GM18951 (cell line): ENCODE measurements at regions not wholly inside any gene's neighbourhood (a gene's known extent, or its start where the extent isn't known, plus 50 kb on each side); places are given as distances from the start of the nearest gene placed in this dataset.
"Not testable (repeated sequence)": the region's sequence is repeated elsewhere in the genome, so short reads cannot be mapped to it uniquely, and the experiment has no call there.

Source experiments
- POLR2A ChIP-seq: IDR thresholded peaks from 4 replicates; pipeline ENCODE4 v1.6.1; 2011; ENCODE audit warnings: mild to moderate bottlenecking; ENCODE audit not compliant: insufficient read length, insufficient read depth; ENCODE audit errors: extremely low read depth
- in situ Hi-C: fragments of 300-500 bp; cut with MboI; formaldehyde crosslinking; loops from one replicate; pipeline ENCODE4 v1.12.0; 2022; ENCODE audit warnings: low sequenced_read_pairs, mixed read lengths, inconsistent platforms; ENCODE audit not compliant: unreplicated experiment

DNA sequence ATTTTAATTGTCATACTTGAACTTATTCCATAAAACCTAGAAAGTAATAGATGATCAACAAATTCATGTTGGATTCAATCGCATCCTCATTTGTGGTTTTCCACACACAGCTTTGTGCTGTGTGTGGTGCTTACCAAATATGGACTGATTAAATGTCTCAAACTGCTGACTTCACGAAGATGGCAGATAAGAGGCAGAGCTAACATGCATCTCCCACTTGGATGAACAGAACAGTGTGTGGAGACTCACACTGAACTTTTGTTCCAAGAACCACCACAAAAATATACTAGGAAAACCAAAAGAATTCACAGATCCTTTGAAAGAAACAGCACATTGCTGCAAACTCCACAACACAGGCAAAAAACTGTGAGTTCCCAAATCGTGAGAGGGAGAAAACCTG is 603.7 kb downstream of the TENT5A start:
- no peak for TF ChIP-seq POLR2A
- in situ Hi-C loops: no loop called here

DNA sequence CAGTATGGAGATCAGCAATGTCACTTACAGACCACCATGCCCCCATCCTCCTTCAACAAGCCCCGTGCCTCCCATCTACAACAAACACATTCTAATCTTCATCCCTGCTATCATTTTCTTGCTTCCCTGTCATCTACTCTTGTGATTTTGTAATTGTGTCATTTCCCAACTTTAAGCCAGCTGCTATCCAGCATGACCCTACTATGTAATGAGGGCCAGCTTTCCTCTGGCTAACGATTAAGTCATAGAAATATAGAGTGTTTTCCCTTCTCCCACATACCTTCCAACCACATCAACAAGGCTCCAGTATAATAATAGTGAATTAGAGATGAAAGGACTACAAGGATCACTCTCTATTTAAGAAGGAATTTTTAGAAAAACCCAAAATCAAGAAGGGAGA is 607.0 kb downstream of the TENT5A start:
- TF ChIP-seq POLR2A: no peak
- in situ Hi-C loops: no loop called here

DNA sequence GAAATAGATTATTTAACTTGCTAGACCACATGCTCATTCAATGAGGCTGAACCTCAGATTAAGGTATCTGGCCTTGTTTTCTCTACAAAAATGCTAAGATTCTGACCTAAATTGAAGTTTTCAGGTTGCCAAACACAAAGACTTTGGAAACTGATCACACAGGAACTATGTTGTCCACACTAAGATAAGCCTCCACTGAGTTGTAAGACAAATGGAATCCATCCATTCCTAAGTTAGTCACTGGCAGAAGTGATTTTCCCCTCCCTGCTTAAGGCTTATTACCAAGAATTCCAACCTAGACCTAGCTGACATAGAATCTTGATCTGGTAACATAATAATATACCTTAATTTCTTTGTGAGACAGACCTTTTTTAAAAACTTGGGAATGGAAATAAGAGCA is 608.1 kb downstream of the TENT5A start:
- in situ Hi-C loops: no loop called here
- TF ChIP-seq POLR2A: no peak

DNA sequence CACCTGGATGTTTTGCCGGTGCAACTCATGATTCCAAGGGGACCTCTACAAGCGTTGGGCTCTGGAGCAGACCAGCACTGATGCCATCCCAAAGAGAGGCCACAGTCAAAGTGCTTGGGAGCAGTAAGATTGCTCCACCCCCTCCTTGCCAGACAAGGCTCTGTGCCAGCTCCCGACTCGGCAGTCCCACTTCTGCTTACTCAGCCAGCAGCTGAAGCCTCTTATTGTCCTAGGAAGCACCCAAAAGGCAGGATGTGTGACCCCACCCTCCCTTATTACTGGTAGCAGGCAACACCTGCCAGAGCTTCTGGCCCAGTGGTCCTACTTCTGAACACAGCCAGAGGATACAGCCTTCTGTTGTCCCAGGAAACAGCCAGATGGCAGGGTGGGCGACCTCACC is 614.2 kb downstream of the TENT5A start:
- no peak for TF ChIP-seq POLR2A
- in situ Hi-C loops: no loop called here

DNA sequence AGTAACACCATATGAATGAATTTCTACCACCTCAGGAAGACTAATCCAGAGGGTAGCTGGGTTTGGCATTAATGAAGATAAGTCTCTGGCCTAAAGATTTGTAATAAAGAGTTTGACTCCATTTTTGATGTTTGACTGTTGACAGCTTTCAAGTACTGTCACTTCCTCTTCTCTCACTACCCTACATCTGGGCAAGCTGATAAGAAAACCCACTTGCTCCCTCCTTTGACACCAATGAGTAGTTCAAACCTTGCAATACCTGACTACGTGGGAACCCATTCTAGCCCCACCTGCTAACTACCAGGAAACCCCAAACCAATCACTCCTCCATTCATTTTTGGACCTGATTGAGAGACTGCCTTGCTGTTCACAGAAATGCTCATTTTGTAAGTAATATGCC is 621.5 kb downstream of the TENT5A start:
- no peak for TF ChIP-seq POLR2A
- in situ Hi-C loops: no loop called here

DNA sequence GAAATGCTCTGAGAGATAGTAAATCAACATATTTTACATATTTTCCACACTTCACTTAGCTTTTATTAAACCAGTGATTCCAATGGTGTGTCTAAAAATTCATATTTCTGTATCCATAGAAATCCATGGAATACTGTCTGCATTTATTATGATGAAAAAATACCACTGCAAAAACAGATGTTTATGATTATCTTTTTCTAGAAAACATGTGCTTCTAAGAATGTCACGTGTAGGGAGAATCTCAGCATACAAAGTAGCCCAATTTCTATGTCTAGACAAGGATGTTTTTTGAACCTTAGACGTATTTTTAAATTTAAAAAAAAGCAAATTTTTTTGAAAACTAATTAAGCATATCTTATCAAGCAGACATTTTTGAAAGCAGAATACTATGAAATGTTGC is 622.4 kb downstream of the TENT5A start:
- in situ Hi-C loops: no loop called here
- TF ChIP-seq POLR2A: no peak

DNA sequence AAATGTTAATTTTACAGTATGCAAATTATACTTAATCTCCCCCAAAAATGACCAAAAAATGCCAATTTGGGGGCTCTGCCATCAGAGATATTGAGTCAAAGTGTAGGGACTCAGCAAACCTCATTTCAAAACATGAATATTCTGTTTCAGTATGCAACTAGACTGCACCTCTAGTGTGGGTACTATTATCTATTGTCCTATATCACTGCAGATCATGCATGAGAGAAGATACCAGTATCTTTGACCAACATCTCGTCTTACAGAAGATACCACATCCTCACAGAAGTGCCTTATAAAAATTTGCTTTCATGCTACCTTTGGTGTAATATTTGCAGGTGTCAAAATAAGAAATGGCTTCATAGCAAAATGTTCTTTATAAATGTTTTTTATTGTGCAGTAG is 623.8 kb downstream of the TENT5A start:
- no peak for TF ChIP-seq POLR2A
- in situ Hi-C loops: no loop called here

DNA sequence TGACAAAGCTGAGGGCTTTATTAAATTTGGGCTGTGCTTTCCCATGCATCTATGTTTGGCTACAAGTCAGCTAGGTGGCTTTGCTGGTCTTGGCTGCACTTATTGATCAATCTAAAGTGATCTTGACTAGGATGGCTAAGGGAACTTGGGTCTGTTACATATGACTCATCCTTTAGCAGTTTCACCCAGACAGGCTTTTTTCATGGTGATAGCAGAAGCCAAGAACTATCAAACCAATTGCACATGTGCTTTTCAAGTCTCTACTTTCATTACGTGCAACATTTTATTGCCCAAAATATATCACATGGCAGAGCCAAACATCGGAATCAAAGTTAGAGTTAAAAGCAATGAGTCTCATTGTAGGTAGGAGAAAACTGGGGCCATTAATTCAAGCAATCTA is 626.3 kb downstream of the TENT5A start:
- in situ Hi-C loops: no loop called here

DNA sequence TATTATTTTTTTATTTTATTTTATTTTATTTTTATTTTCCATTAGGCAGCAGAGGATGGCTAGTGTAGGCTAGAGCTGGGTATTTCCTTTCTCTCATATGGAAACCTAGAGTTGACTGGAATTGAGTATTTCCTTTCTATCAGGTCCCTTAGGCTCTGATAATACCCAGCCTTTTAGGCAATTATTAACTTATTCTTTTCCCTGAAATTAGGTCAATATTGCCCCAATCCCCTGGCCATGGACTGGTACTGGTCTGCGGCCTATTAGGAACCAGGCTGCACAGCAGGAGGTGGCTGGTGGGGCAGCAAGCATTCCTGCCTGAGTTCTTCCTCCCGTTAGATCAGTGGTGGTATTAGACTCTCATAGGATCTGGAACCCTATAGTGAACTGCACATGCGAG is 632.2 kb downstream of the TENT5A start:
- TF ChIP-seq POLR2A: no peak
- in situ Hi-C loops: no loop called here

More for the DNA sequence above, 626.3 kb downstream of the TENT5A start:
- no peak for TF ChIP-seq POLR2A

DNA sequence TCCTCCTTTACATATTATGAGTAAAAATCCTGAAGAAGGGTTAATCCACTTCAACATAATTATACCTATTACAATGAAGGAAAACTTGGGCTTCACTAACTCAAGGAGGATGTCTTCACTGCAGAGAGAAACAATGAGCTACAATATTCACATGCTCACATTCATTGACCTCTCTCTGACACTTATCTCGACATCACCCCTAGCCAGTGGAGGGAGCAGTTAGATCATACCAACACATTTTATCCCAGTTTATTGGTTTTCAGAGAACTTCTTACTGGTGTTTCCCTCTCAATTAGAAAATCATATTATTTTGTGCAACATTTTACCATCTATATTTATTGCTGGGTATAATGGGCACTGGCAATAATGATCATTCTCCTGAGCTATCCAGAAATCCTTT is 646.5 kb downstream of the TENT5A start:
- no peak for TF ChIP-seq POLR2A
- in situ Hi-C loops: no loop called here

DNA sequence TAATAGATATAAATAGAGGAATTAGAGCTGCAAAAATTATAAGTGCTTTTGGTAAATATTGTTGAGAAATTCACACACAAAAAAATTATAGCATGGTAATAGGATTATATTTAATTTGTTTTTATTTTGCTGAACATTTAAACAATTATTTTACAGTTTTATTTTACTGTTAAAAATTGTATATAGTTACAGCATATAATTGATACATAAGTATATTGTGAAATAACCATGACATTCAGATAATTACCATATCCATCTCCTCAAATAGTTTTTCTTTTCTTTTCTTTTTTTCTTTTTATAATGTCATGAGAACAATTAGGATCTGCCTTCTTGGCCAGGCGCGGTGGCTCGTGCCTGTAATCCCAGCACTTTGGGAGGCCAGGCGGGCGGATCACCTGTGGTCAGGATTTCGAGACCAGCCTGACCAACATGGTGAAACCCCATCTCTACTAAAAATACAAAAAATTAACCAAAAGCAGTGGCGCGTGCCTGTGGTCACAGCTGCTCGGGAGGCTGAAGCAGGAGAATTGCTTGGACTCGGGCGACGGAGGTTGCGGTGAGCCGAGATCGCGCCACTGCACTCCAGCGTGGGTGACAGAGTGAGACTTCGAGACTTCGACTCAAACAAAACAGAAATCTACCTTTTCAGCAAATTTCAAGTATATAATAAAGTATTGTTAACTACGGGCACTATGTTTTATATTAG is 654.2 kb downstream of the TENT5A start:
- no peak for TF ChIP-seq POLR2A
- in situ Hi-C loops: no loop called here

DNA sequence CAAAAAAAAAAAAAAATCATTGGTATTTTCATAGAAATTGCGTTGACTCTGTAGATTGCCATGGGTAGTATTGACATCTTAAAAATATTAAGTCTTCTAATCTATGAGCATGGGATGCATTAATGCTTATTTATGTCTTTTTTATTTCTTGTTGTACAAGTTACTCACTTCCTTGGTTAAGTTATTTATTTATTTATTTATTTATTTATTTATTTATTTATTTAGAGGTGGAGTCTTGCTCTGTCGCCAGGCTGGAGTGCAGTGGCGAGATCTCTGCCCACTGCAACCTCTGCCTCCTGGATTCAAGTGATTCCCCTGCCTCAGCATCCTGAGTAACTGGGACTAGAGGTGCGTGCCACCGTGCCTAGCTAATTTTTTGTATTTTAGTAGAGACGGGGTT is 656.0 kb downstream of the TENT5A start:
- in situ Hi-C loops: not testable (repeated sequence)

DNA sequence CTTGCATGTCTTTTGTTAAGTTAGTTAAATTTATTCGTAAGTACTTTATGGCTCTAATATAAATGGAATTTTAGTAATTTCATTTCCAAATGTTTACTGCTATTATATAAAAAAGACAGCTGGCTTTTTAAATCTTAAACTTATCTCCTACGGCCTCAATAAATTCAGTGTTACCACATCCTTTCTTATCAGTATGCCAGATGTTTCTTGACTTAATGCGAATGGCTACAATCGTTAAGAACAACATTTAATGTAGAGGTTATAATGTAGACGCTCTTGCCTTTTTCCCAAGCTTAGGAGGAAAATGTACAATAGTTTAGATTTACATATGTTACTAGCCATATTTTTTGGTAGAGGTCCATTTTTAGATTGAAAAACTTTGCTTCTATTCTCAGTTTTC is 659.4 kb downstream of the TENT5A start:
- in situ Hi-C loops: no loop called here
- no peak for TF ChIP-seq POLR2A

DNA sequence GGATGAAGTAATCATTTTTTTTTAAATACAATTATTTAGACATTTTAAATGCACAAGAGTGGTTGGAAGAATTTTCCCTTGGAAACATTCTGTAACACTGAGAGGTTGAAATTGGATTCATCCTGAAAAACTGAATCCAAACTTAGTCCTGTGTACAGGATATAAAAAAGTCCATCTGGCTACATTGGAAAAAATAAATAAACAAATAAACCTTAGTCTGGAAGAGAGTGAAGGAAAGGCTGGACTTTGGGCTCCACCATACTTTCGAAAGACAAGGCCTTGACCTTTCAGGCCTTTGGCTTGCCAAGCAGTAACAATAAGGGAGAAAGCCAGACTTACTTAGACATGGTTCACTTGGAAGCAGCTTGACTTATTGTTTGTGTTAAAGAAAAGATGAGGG is 664.3 kb downstream of the TENT5A start:
- in situ Hi-C loops: no loop called here
- no peak for TF ChIP-seq POLR2A

DNA sequence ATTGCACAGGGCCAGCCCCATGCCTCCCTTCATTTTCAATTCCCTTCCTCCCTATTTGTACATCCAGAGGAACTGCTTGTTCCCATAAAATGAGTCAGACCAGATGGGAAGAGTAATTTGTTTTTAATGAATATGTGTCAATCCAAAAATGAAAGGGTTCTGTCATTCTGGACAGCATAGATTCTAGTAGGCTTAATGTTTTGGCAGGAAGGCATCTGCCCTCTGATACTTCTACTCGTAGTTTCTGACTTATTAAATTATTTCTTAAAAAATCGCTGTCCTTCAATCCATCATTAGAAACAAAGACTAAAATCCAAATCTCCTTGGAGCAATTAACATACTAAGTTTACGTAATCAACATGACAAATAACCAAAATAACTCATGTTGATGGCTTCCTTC is 665.5 kb downstream of the TENT5A start:
- TF ChIP-seq POLR2A: no peak
- in situ Hi-C loops: no loop called here
